Activated naive CD4-positive, alpha-beta T cell (primary cell): ENCODE measurements at regions not wholly inside any gene's neighbourhood (a gene's known extent, or its start where the extent isn't known, plus 50 kb on each side); places are given as distances from the start of the nearest gene placed in this dataset.

Experiments
- DNase-seq, 4 experiments: peaks; one replicate each; lab custom pipeline; 2025; lab: John Stamatoyannopoulos, UW

- no peak for DNase-seq
Observed at GRCh38 chrX:3780564-3780963, 67.1 kb upstream of the PRKX start.

GRCh38 chrX:3779546-3779945 lies 66.1 kb upstream of the PRKX start:
- DNase-seq: no peak

- DNase-seq: no peak
Observed at GRCh38 chrX:3777416-3777815, 64.0 kb upstream of the PRKX start.

DNA sequence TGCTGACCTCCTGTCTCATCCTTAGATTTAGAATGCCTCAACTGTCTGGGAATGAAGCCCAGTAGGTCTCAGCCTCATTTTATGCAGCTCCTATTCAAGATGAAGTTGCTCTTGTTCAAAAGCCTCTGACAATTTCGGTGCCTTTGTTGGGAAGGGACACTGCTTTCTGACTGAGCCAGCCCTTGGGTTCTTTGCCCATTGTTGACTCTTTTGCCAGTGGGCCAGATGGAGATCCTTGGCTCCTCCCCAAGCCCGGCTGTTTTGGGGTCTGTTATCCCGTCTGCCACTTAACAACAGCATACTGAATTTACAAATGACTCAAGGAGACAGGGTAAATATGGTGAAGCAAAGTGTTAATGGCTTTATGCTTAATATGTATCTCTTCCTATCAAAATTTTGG lies 58.3 kb upstream of the PRKX start:
- DNase-seq: no peak

DNA sequence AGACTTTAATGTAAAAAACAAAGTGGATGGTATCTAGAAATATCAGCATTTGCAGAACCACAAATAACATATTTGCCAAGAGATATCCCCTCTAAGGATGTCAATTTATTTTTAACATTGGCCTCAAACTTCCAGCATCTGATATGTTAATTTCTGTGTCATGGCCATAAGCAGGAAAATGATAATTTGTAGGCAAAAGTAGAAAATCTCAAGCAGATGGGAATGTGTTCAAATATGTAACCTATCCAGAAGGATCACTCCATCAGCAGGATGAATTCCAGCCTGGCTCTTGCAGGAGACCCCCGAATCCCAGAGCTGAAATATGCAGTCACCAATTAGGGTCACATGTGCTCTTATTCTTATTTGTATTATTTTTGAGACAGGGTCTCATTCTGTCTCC lies 55.4 kb upstream of the PRKX start:
- no peak for DNase-seq
